ENCODE measurements at regions not wholly inside any gene's neighbourhood (a gene's known extent, or its start where the extent isn't known, plus 50 kb on each side); places are given as distances from the start of the nearest gene placed in this dataset.

- TF ChIP-seq CTCF (IDR thresholded peaks at IDR 0.05; ENCODE audit: insufficient read depth, low read length) (no peak), REST (IDR thresholded peaks at IDR 0.05; ENCODE audit: insufficient replicate concordance, low read depth) (no peak), SPI1 (IDR thresholded peaks at IDR 0.05; ENCODE audit: borderline replicate concordance, low read depth) (no peak), POLR2AphosphoS5 (IDR thresholded peaks at IDR 0.05; ENCODE audit: low read depth) (no peak), GABPA (IDR thresholded peaks at IDR 0.05; ENCODE audit: low read depth) (no peak)
- H3K4me3 ChIP-seq (replicated peaks; ENCODE audit: insufficient read depth, low read length) = no peak overlapping the region
- H3K27me3 ChIP-seq (ENCODE audit: insufficient read depth, poor library complexity, severe bottlenecking) = no peaks in the 10 kb centered on the region
- DNase-seq (ENCODE audit: low read depth in 1 of 2, low spot score in 1 of 2) = no peak
- H3K27ac ChIP-seq (replicated peaks) = no peak overlapping the region
Measured at GRCh38 chrX:109874548-109874947, 128.4 kb upstream of the TMEM164 start.

- no peak for DNase-seq (ENCODE audit: low read depth in 1 of 2, low spot score in 1 of 2)
- Histone ChIP-seq H3K4me3 (replicated peaks; ENCODE audit: insufficient read depth, low read length) (no peak overlapping the region), H3K27me3 (ENCODE audit: insufficient read depth, poor library complexity, severe bottlenecking) (no peaks in the 10 kb centered on the region), H3K27ac (replicated peaks) (no peak overlapping the region)
- TF ChIP-seq GABPA (IDR thresholded peaks at IDR 0.05; ENCODE audit: low read depth) (no peak), POLR2AphosphoS5 (IDR thresholded peaks at IDR 0.05; ENCODE audit: low read depth) (no peak), REST (IDR thresholded peaks at IDR 0.05; ENCODE audit: insufficient replicate concordance, low read depth) (no peak), SPI1 (IDR thresholded peaks at IDR 0.05; ENCODE audit: borderline replicate concordance, low read depth) (no peak), CTCF (IDR thresholded peaks at IDR 0.05; ENCODE audit: insufficient read depth, low read length) (no peak)
Measured at GRCh38 chrX:109875831-109876230, 127.1 kb upstream of the TMEM164 start.

DNA sequence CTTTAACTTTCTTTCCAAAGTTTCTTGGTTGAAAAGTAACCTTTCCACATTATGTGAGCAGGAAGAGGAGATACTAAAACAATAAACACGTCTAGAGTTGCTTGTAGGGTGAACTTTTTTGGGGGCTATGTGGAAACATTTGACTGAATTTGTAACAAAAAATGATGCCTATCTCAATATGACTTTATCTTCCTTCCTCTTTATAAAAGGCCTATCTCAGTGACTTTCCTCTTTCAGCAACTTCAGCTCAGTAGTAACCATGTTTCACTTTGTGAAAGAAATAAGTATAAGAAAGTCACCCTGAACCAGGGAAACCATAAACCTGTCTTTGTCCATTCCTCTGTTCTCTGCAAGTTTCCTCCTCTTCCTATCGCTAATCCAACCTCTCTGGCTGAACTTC is 124.7 kb upstream of the TMEM164 start:
- TF ChIP-seq CTCF (IDR thresholded peaks at IDR 0.05; ENCODE audit: insufficient read depth, low read length) = no peak
- TF ChIP-seq GABPA (IDR thresholded peaks at IDR 0.05; ENCODE audit: low read depth) = no peak
- no peak for TF ChIP-seq POLR2AphosphoS5 (IDR thresholded peaks at IDR 0.05; ENCODE audit: low read depth)
- no peak for TF ChIP-seq SPI1 (IDR thresholded peaks at IDR 0.05; ENCODE audit: borderline replicate concordance, low read depth)
- TF ChIP-seq REST (IDR thresholded peaks at IDR 0.05; ENCODE audit: insufficient replicate concordance, low read depth) = no peak
- no peaks in the 10 kb centered on the region for H3K27me3 ChIP-seq (ENCODE audit: insufficient read depth, poor library complexity, severe bottlenecking)
- no peak for DNase-seq (ENCODE audit: low read depth in 1 of 2, low spot score in 1 of 2)
- H3K4me3 ChIP-seq (replicated peaks; ENCODE audit: insufficient read depth, low read length) = no peak overlapping the region
- H3K27ac ChIP-seq (replicated peaks) = no peak overlapping the region; the same call in 1 of the 2 replicates
